NT2/D1 (cell line): ENCODE measurements at regions not wholly inside any gene's neighbourhood (a gene's known extent, or its start where the extent isn't known, plus 50 kb on each side); places are given as distances from the start of the nearest gene placed in this dataset.

Experiments
- YY1 ChIP-seq: IDR thresholded peaks from 2 replicates; pipeline ENCODE4 v1.6.1; 2011; ENCODE audit not compliant: insufficient read length, insufficient read depth
- ZNF274 ChIP-seq: IDR thresholded peaks from 2 replicates; pipeline ENCODE4 v1.6.1; 2011; ENCODE audit warnings: mild to moderate bottlenecking, low read depth, low read length

DNA sequence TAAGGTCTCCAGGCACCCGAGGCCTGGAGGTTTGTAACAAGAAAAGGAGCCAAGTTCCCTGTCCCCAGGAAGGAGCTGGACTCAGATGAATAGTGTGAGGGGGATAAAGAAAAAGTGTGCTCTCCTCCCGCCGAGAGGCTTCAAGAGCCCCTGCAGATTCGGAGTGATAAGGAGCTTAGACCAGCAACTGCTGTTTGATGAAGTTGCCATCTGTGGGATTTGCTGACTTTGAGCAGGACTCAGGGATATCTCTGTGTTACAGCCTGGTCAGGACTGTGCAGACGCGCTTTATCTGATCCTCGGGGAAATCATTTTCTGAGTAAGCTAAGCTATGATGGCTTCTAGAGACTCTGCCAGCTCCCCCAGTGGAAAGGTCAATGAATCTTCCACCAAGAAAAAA is 1017.0 kb downstream of the TBC1D22A start:
- TF ChIP-seq YY1: no peak
- no peak for TF ChIP-seq ZNF274
